GM12872 (cell line): ENCODE measurements at regions not wholly inside any gene's neighbourhood (a gene's known extent, or its start where the extent isn't known, plus 50 kb on each side); places are given as distances from the start of the nearest gene placed in this dataset.

Experiments
- TF ChIP-seq, protein P1 (sequence below): IDR thresholded peaks from 3 replicates; pipeline ENCODE4 v1.5.1; 2011; ENCODE audit warnings: low read depth, mild to moderate bottlenecking, low read length, moderate library complexity; ENCODE audit not compliant: insufficient read depth

GRCh38 chr7:91372323-91372722 is 108.1 kb downstream of the FZD1 start:
- TF ChIP-seq, protein P1, sequence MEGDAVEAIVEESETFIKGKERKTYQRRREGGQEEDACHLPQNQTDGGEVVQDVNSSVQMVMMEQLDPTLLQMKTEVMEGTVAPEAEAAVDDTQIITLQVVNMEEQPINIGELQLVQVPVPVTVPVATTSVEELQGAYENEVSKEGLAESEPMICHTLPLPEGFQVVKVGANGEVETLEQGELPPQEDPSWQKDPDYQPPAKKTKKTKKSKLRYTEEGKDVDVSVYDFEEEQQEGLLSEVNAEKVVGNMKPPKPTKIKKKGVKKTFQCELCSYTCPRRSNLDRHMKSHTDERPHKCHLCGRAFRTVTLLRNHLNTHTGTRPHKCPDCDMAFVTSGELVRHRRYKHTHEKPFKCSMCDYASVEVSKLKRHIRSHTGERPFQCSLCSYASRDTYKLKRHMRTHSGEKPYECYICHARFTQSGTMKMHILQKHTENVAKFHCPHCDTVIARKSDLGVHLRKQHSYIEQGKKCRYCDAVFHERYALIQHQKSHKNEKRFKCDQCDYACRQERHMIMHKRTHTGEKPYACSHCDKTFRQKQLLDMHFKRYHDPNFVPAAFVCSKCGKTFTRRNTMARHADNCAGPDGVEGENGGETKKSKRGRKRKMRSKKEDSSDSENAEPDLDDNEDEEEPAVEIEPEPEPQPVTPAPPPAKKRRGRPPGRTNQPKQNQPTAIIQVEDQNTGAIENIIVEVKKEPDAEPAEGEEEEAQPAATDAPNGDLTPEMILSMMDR, result no peak

GRCh38 chr7:91373111-91373800 is 109.0 kb downstream of the FZD1 start:
- TF ChIP-seq, protein P1, result no peak

- TF ChIP-seq, protein P1, result no peak
Measured at GRCh38 chr7:91374321-91374989, 110.2 kb downstream of the FZD1 start.

- TF ChIP-seq, protein P1, result no peak
Measured at GRCh38 chr7:91375378-91375777, 111.1 kb downstream of the FZD1 start.

- TF ChIP-seq, protein P1, result no peak
Measured at GRCh38 chr7:91378131-91378530, 113.9 kb downstream of the FZD1 start.

- TF ChIP-seq, protein P1, result no peak
Measured at GRCh38 chr7:91379236-91379635, 115.0 kb downstream of the FZD1 start.

GRCh38 chr7:91379991-91380390 is 115.8 kb downstream of the FZD1 start:
- TF ChIP-seq, protein P1, result no peak
